GM19043 (cell line): ENCODE measurements at regions not wholly inside any gene's neighbourhood (a gene's known extent, or its start where the extent isn't known, plus 50 kb on each side); places are given as distances from the start of the nearest gene placed in this dataset.
A peak's percentile ranks its signal among the peaks of the same experiment; 100 is the strongest.
"Not testable (repeated sequence)": the region's sequence is repeated elsewhere in the genome, so short reads cannot be mapped to it uniquely, and the experiment has no call there.

ENCODE experiments used
- ATAC-seq: cut with Tn5 transposase; IDR thresholded peaks from one replicate; pipeline ENCODE4 v1.9.1; 2021; ENCODE audit warnings: low read depth; ENCODE audit not compliant: unreplicated experiment

GRCh38 chr12:13924286-13924685 is 57.1 kb downstream of the GRIN2B start:
- no peak for ATAC-seq

GRCh38 chr12:13918897-13919296 is 62.5 kb downstream of the GRIN2B start:
- ATAC-seq = no peak

GRCh38 chr12:13915096-13915495 is 66.3 kb downstream of the GRIN2B start:
- no peak for ATAC-seq

GRCh38 chr12:13913371-13913770 is 68.0 kb downstream of the GRIN2B start:
- no peak for ATAC-seq

- no peak for ATAC-seq
Observed at GRCh38 chr12:13911756-13912554, 69.4 kb downstream of the GRIN2B start.

GRCh38 chr12:13905794-13906193 is 75.6 kb downstream of the GRIN2B start:
- no peak for ATAC-seq

- ATAC-seq = no peak
Observed at GRCh38 chr12:13900718-13901117, 80.7 kb downstream of the GRIN2B start.

GRCh38 chr12:13898387-13898786 is 83.0 kb downstream of the GRIN2B start:
- not testable (repeated sequence) for ATAC-seq

GRCh38 chr12:13897811-13898210 is 83.6 kb downstream of the GRIN2B start:
- no peak for ATAC-seq

- no peak for ATAC-seq
Observed at GRCh38 chr12:13896063-13896626, 85.3 kb downstream of the GRIN2B start.

GRCh38 chr12:13891902-13892301 is 89.5 kb downstream of the GRIN2B start:
- no peak for ATAC-seq

- no peak for ATAC-seq
Observed at GRCh38 chr12:13890943-13891342, 90.5 kb downstream of the GRIN2B start.

- ATAC-seq = no peak
Observed at GRCh38 chr12:13887779-13888388, 93.5 kb downstream of the GRIN2B start.

GRCh38 chr12:13882176-13882575 is 99.2 kb downstream of the GRIN2B start:
- ATAC-seq = no peak

- no peak for ATAC-seq
Observed at GRCh38 chr12:13880613-13881012, 100.8 kb downstream of the GRIN2B start.

GRCh38 chr12:13875744-13876143 is 105.7 kb downstream of the GRIN2B start:
- no peak for ATAC-seq

- ATAC-seq = no peak
Observed at GRCh38 chr12:13870255-13870654, 111.1 kb downstream of the GRIN2B start.

GRCh38 chr12:13864081-13864673 is 117.2 kb downstream of the GRIN2B start:
- ATAC-seq = peak; percentile 83

GRCh38 chr12:13857750-13858149 is 123.7 kb downstream of the GRIN2B start:
- ATAC-seq = no peak

- ATAC-seq = no peak
Observed at GRCh38 chr12:13853471-13853870, 127.9 kb downstream of the GRIN2B start.

- ATAC-seq = no peak
Observed at GRCh38 chr12:13851828-13852227, 129.6 kb downstream of the GRIN2B start.
